ENCODE measurements at regions not wholly inside any gene's neighbourhood (a gene's known extent, or its start where the extent isn't known, plus 50 kb on each side); places are given as distances from the start of the nearest gene placed in this dataset.

DNA sequence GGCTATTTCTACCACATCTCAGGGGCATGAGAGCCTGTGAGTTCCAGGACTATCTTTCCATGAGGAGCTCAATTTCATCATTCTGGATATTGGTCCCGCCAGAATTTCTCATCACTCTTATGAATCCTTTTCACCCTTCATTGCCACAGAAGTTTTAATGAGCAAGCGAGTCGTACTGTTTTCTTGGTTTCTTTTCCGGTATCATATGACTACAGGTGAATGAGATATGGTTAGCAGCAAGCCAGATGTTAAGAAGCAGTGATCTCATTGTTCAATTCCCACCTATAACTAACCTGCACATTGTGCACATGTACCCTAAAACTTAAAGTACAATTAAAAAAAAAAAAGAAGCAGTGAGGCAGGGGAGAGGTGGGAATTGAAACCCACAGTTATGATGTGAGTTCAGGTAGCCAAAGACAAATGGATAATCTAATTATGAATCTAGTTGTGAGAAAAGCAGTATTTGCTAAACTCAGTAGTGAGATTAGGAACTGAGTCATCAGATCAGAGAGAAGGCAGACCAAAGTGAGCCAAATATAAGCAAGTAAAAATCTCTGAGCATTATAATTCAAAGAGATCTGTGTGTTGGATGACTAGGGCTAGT is 78.0 kb upstream of the ELOVL5 start (continued):
- peak; percentile 55 for TF ChIP-seq RAD51 (IDR thresholded peaks at IDR 0.05)

DNA sequence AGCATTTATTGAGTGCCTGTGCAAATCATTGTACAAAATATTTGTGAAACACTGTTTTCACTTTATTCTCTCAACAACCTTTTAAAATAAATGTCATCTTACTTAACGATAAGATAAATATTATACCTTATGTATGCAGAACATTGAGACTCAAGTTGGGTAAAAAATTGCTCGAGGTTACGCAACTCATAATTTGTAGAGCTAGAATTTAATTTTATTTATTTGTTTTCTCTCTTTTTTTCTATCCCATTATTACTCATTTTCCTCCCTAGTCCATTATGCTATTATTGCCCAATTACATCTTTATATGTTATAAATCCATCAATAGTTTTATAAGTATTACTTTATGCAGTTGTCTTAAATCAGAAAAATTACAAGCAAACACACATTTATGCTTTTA is 77.4 kb upstream of the ELOVL5 start:
- no peaks in the 10 kb centered on the region for H3K9me3 ChIP-seq (replicated peaks; ENCODE audit: control insufficient read depth, insufficient read depth, low read length)
- no peak overlapping the region for H3K4me3 ChIP-seq
- ATAC-seq (no peak), DNase-seq (ENCODE audit: low read depth, low spot score) (no peak), FAIRE-seq (no peak)
- in situ Hi-C loops (cut with MboI), result no loop called here
- H3K27me3 ChIP-seq (replicated peaks in 1 of 2; ENCODE audit: control insufficient read depth in 2 of 2, insufficient read depth in 2 of 2, low read length in 1 of 2), result peaks cover 0 to 7% of the 10 kb centered on the region in 2 experiments; a peak in 1 of 4 replicates
- CTCF ChIA-PET, result interaction anchor here (0.6 to 3.9 kb wide), 6 partner anchors 11 to 431 kb away, joined by 3 to 51 read pairs (median 9); partner anchors contain the start of gene GSTA4
- H3K4me1 ChIP-seq (ENCODE audit: control insufficient read depth, insufficient read depth, low read length), result peaks cover 4% of the 10 kb centered on the region; the same call in 1 of the 2 replicates
- BruUV-seq (replicated peaks), result no TSS peak
- RAD21 ChIA-PET (ENCODE audit: unreplicated experiment), result interaction anchor here (0.6 to 8.7 kb wide), 18 partner anchors 12 to 254 kb away, joined by 3 to 125 read pairs (median 6); no protein-coding TSS in a partner anchor
- intact Hi-C loops (cut with micrococcal nuclease; ENCODE audit: unreplicated experiment), result loop anchor here (2.0 to 5.0 kb wide), 3 partner anchors 36 to 181 kb away; no protein-coding TSS in a partner anchor
- H3K36me3 ChIP-seq (ENCODE audit: control insufficient read depth in 2 of 2, insufficient read depth in 2 of 2, low read length in 1 of 2), result no peaks in the 10 kb centered on the region
- H3K79me2 ChIP-seq (ENCODE audit: control insufficient read depth, insufficient read depth, low read length), result no peaks in the 10 kb centered on the region
- TF ChIP-seq ZNF24 (IDR thresholded peaks at IDR 0.05) (no peak), JUNB (IDR thresholded peaks at IDR 0.05) (no peak), EGR1 (IDR thresholded peaks at IDR 0.05; ENCODE audit: borderline replicate concordance in 1 of 2, low read depth in 2 of 2, low read length in 2 of 2) (no peak)
- SMC1A ChIA-PET (ENCODE audit: uncharacterized antibody, unreplicated experiment), result interaction anchor here (1.0 to 7.4 kb wide), 14 partner anchors 13 to 252 kb away, joined by 3 to 130 read pairs (median 18); no protein-coding TSS in a partner anchor
- no peak overlapping the region for H3K4me2 ChIP-seq (ENCODE audit: control insufficient read depth, insufficient read depth)
- no peaks in the 10 kb centered on the region for H4K20me1 ChIP-seq (ENCODE audit: control insufficient read depth, insufficient read depth)
- POLR2A ChIA-PET, result interaction anchor here (0.6 to 5.4 kb wide), 7 partner anchors 14 to 244 kb away, joined by 3 to 31 read pairs (median 3); partner anchors contain the start of gene ELOVL5
- WGBS (ENCODE audit: insufficient coverage, insufficient replicate concordance, low lambda C conversion rate, missing lambda C conversion rate), result 95% methylated on average over 3 of the region's 3 CpGs
- no peak overlapping the region for H3K9ac ChIP-seq (ENCODE audit: control insufficient read depth, insufficient read depth, low read length)
- H2AFZ ChIP-seq (ENCODE audit: control insufficient read depth, low read depth, low read length), result no peak overlapping the region
- no peak overlapping the region for H3K27ac ChIP-seq (ENCODE audit: control insufficient read depth, insufficient read depth)

Data from GM12878 (cell line).